HEK293T (cell line): ENCODE measurements at regions not wholly inside any gene's neighbourhood (a gene's known extent, or its start where the extent isn't known, plus 50 kb on each side); places are given as distances from the start of the nearest gene placed in this dataset.

Source experiments
- ARNT ChIP-seq: fragments of 450-650 bp; IDR thresholded peaks from 2 replicates; pipeline ENCODE4 v1.6.1; 2017; ENCODE audit warnings: mild to moderate bottlenecking
- BHLHE40 ChIP-seq: fragments of 450-650 bp; IDR thresholded peaks from 2 replicates; pipeline ENCODE4 v1.6.1; 2016; ENCODE audit warnings: mild to moderate bottlenecking, moderate library complexity, borderline replicate concordance
- CTBP1 ChIP-seq: fragments of 450-650 bp; IDR thresholded peaks from 2 replicates; pipeline ENCODE4 v1.6.1; 2016; ENCODE audit warnings: borderline replicate concordance
- FOXA1 ChIP-seq: fragments of 450-650 bp; IDR thresholded peaks from 2 replicates; pipeline ENCODE4 v1.6.1; 2016; ENCODE audit warnings: mild to moderate bottlenecking
- FOXK2 ChIP-seq: fragments of 450-650 bp; IDR thresholded peaks from 2 replicates; pipeline ENCODE4 v1.6.1; 2016; ENCODE audit warnings: mild to moderate bottlenecking
- FOXM1 ChIP-seq: fragments of 450-650 bp; IDR thresholded peaks from 2 replicates; pipeline ENCODE4 v1.6.1; 2017; ENCODE audit warnings: mild to moderate bottlenecking, borderline replicate concordance
- HDGF ChIP-seq: fragments of 450-650 bp; IDR thresholded peaks from 2 replicates; pipeline ENCODE4 v1.6.1; 2017; ENCODE audit warnings: antibody characterized with exemption, borderline replicate concordance
- NFRKB ChIP-seq: fragments of 450-650 bp; IDR thresholded peaks from 2 replicates; pipeline ENCODE4 v1.6.1; 2016; ENCODE audit warnings: mild to moderate bottlenecking, moderate library complexity
- SP1 ChIP-seq: fragments of 450-650 bp; IDR thresholded peaks from 2 replicates; pipeline ENCODE4 v1.6.1; 2017
- SUZ12 ChIP-seq: fragments of 450-650 bp; IDR thresholded peaks from 2 replicates; pipeline ENCODE4 v1.6.1; 2016; ENCODE audit warnings: mild to moderate bottlenecking
- TARDBP ChIP-seq: fragments of 450-650 bp; IDR thresholded peaks from 2 replicates; pipeline ENCODE4 v1.6.1; 2016
- ZNF384 ChIP-seq: fragments of 450-650 bp; IDR thresholded peaks from 2 replicates; pipeline ENCODE4 v1.6.1; 2016

DNA sequence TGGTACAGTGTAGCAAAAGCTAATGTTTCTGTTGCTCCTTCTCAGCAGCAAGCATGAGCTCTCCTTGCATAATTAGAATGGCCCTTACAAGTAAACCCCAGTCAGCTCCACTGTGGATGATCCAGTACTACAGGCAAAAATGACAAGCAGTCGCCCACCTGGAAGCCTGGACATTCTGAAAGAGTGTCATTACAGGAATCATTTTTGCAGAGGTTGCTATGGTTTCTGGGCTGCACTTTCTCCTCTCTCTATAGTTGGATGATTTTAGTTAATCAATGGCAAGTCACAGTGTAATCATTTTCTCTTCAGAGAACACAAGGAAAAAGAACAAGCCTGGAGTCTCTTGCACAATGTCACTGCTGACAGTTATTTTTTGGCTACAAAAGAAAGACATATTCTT, 102.9 kb upstream of the MYO3A start:
- TF ChIP-seq HDGF (no peak), SUZ12 (no peak), BHLHE40 (no peak), TARDBP (no peak), FOXM1 (no peak), ZNF384 (no peak), CTBP1 (no peak), FOXA1 (no peak), NFRKB (no peak), FOXK2 (no peak), SP1 (no peak), ARNT (no peak)
